ENCODE measurements at regions not wholly inside any gene's neighbourhood (a gene's known extent, or its start where the extent isn't known, plus 50 kb on each side); places are given as distances from the start of the nearest gene placed in this dataset.

GRCh38 chr1:208366559-208366958 lies 122.4 kb upstream of the PLXNA2 start:
- no peak overlapping the region for H3K4me3 ChIP-seq
- Mint-ChIP-seq H3K27me3 (ENCODE audit: insufficient read depth, low read depth, poor library complexity) (no peaks in the 10 kb centered on the region), H3K4me1 (no peaks in the 10 kb centered on the region; the same call in 2 of the 3 replicates)

More at GRCh38 chr1:208366559-208366958, 122.4 kb upstream of the PLXNA2 start:
- Histone ChIP-seq H3K9me2 (ENCODE audit: insufficient read depth) (0 out of 2 replicates have a peak, but pooled peaks cover 2% of the 10 kb centered on the region), H4K20me1 (replicated peaks; ENCODE audit: insufficient read depth) (no peaks in the 10 kb centered on the region), H3K79me2 (replicated peaks; ENCODE audit: insufficient read depth) (no peaks in the 10 kb centered on the region), H3K36me3 (ENCODE audit: insufficient read depth) (no peaks in the 10 kb centered on the region), H3K27ac (ENCODE audit: low read depth) (no peak overlapping the region), H3K4me1 (ENCODE audit: insufficient read depth) (no peaks in the 10 kb centered on the region), H3F3A (replicated peaks; ENCODE audit: low read depth) (no peaks in the 10 kb centered on the region), H3K27me3 (ENCODE audit: insufficient read depth) (no peaks in the 10 kb centered on the region), H2AFZ (no peak overlapping the region), H3K4me2 (no peak overlapping the region)
- H3K4me3 Mint-ChIP-seq, result no peak overlapping the region
- DNase-seq (ENCODE audit: low spot score) (no peak), ATAC-seq (no peak)
- H3K36me3 Mint-ChIP-seq (ENCODE audit: low read depth), result no peaks in the 10 kb centered on the region
- no peaks in the 10 kb centered on the region for H3K9me3 Mint-ChIP-seq
- TF ChIP-seq ZNF331 (CRISPR knock-in tag; IDR thresholded peaks at IDR 0.05; ENCODE audit: low read depth) (no peak), EZH2phosphoT487 (IDR thresholded peaks at IDR 0.05; ENCODE audit: unreplicated experiment) (no peak), ETS1 (IDR thresholded peaks at IDR 0.05) (no peak), ZNF462 (CRISPR knock-in tag; IDR thresholded peaks at IDR 0.05) (no peak), CREB1 (CRISPR knock-in tag; IDR thresholded peaks at IDR 0.05; ENCODE audit: low read depth) (no peak), JUNB (IDR thresholded peaks at IDR 0.05; ENCODE audit: unreplicated experiment) (no peak), POLR2AphosphoS5 (IDR thresholded peaks at IDR 0.05; ENCODE audit: low read depth) (no peak), ZNF114 (CRISPR knock-in tag; IDR thresholded peaks at IDR 0.05) (no peak), STAT1 (IDR thresholded peaks at IDR 0.05; ENCODE audit: unreplicated experiment) (no peak), REST (IDR thresholded peaks at IDR 0.05; ENCODE audit: unreplicated experiment) (no peak), NANOG (IDR thresholded peaks at IDR 0.05; ENCODE audit: borderline replicate concordance) (no peak), CTCF (conservative IDR thresholded peaks at IDR 0.05; ENCODE audit: low read depth in 2 of 2) (no peak), EZH2 (IDR thresholded peaks at IDR 0.05; ENCODE audit: low read depth, unreplicated experiment) (no peak)
- no peak overlapping the region for H3K27ac Mint-ChIP-seq

All from GM23338 (cell line).